ENCODE measurements at regions not wholly inside any gene's neighbourhood (a gene's known extent, or its start where the extent isn't known, plus 50 kb on each side); places are given as distances from the start of the nearest gene placed in this dataset.

- no peak for DNase-seq (ENCODE audit: low read depth, low spot score)
These were observed 231.0 kb upstream of the TLE3 start for GRCh38 chr15:70328679-70329115.

DNA sequence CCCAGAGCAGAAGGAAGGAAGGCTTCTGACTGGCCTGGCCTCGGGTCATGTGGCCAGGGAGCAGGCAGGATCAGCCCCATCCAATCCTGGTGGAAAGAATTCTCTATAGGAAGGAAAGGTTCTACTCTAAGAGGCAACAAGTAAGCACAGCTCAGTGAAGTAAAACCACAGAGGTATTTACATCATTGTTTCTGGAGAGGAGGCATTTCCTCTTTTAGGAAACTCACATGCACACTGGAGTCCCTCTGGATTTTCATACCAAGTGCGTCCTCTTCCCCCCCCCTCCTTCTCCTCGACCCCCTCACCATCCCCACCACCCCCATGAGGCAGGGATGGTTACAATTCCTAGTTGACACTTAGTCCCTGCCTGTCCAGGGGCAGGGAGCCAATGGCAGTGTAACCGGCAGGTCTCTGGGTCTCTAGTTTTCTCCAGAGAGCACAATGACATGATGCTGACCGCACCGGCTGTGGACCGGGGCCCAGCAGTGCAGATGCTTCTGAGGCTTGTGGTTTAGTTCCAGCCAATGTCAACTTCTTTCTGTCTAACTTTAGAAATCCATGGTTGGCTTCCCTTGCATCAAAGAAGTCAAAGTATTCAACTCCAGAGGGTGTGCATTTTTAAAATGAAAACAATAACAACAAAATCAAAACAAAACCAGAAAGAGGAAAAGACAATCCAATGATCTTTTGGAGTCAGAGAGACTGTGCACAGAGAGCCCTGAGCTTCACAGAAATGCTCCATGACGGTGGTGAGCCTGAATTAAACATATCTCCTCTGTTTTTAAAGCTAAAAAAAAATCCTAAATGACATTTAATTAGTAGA, 230.3 kb upstream of the TLE3 start:
- DNase-seq (ENCODE audit: low read depth, low spot score), result peak; percentile 62

- DNase-seq (ENCODE audit: low read depth, low spot score), result no peak
These were observed 229.7 kb upstream of the TLE3 start for GRCh38 chr15:70327328-70327855.

GRCh38 chr15:70324001-70324974, 226.6 kb upstream of the TLE3 start:
- DNase-seq (ENCODE audit: low read depth, low spot score), result peak; percentile 73

GRCh38 chr15:70323111-70323851, 225.6 kb upstream of the TLE3 start:
- peak; percentile 64 for DNase-seq (ENCODE audit: low read depth, low spot score)

DNA sequence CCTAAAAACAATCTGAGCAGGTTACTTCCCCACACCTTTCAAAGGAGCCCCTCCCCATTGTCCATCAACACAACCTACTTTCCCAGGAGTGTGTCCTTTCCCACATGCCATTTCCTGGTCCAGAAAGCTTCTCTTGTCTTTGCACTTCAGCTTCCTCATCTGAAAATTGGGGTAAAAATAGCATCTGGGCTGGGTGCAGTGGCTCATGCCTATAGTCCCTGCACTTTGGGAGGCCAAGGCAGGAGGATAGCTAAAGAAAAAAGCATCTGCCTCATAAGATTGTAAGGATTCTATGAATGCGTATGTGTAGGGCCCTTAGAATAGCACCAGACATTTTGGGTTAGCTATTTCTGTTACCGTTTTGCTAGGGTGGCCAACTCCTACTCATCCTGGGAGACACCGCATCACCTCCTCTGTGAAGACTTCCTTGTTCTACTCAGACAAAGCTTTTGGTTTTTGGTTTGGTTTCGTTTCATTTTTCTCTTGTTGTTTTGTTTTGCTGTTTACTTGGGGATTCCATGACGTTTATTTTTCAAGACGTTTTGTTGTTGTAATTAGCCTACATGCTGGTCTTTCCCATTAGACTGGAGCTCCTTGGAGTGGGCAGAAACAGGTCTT, 224.4 kb upstream of the TLE3 start:
- no peak for DNase-seq (ENCODE audit: low read depth, low spot score)

DNA sequence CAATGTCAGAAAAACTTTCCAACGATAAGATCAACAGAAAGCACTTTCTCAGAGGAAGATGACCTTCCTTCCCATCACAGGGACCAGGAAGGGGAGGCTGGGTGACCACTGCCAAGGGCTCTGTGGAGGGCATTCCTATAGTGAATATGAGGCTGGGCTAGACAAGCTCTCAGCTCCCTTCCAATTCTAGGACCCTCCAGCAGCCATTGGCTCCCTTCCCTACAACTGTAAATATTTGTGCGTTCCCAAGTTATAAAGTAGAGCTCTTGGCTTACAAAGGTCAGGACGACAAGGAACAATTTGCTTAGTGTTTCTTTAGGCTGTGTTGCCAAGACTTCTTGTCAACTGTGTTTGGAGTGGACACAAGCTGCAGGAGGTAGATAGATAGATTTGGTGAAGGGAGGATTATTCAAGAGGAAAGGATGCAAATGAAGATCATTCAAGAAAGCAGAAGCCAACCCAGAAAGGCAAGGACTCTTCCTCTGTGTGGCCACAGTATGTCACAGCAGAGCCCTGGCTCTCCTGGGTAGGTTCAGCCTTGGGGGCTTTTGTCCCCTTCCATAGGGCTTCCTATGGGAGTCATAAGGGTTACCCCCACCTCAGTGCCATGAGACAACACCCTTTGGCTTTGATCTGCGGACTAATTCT, 223.6 kb upstream of the TLE3 start:
- no peak for DNase-seq (ENCODE audit: low read depth, low spot score)

DNA sequence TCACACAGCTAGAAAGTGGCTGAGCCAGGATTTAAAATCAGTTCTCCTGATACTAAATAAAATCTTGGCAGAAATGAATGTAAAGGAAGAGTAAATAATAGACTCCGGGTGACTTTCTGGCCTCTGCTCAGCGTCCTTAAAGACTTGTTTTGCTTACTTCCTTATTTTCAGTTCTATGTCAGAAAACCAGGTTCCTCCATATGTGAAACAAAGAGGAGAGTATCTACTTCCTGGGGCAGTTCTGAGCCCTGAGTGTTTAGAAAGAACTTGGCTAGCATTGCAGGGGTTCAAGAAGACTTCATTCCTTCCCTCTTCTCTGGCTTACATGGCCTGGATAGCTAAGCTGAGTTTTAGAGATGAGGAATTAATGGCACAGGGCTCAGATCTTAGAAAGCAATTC, 222.8 kb upstream of the TLE3 start:
- no peak for DNase-seq (ENCODE audit: low read depth, low spot score)

DNA sequence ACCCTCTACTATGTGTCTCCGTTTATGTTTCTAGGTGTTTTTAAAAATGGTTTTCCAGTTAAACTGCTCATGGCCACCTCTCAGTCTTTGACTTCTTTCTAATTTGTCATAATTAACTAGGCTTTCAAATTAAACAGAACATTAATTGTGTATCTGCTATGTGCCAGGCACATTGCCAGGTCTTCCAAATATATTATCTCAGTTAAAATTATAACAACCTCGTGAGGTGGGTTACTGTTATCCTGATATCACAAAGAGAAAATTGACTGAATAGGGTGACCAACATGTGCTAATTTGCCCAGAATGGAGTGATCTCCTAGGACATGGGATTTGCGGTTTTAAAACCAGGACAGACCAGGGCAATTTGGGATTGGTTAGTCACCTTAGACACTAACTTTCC, 222.4 kb upstream of the TLE3 start:
- DNase-seq (ENCODE audit: low read depth, low spot score), result no peak

DNA sequence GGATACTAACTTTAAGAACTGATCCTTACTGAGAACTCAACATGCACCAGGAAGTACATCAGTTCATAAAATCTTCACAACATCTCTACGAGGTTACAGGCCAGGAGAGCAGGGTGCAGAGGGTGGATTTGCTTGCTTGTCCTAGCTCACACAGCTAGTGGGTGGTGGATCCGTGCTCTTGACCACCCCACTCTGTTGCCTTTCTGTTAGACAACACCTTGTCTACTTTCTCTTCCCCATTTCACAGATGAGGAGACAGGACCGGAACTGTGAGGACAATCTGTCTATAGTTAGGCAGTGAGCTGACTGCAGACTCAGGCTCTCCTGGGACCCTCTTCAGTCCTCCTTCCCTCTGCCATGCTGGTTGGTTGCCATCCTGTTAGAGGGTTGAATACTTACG, 221.7 kb upstream of the TLE3 start:
- DNase-seq (ENCODE audit: low read depth, low spot score), result no peak

DNA sequence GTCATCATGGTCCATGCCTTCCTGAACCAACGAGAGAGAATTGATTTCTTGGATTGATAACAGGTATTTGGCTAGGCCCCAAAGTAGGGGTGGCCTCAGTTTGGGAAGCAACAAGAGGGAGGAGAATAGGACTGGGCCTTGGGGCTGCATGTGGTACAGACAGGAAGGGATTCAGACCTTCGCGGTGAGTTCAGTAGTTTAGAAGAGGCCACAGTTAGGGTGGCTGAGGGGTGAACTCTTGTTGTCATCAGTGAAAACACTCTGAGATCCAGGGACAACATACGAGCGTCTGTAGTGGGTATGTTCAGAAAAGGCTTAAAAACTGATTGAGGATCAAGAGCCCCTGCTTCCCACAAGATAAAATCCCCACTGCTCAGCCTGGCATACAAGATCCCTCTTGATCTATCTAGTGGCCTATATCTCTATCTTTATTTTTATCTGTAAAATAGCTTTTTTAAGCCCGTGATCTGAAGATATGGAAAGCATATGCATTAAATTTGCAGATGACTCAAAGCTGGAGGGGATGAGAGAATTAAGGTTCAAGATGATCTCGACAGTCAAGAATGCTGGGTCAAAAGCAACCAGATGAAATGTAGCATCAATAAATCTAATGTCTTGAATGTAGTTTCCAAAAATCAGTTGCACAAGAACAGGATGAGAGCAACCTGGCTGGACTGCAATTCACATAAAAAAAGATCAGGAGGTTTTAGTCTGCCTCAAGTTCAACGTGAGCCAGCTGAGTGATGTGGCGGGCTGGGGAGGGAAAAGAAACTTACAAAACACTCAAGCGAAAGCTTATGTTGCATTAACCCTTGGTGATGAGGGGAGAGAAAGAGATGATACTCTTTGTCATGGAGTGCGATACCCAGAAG, 221.1 kb upstream of the TLE3 start:
- DNase-seq (ENCODE audit: low read depth, low spot score), result no peak

GRCh38 chr15:70316059-70316600, 218.4 kb upstream of the TLE3 start:
- DNase-seq (ENCODE audit: low read depth, low spot score), result no peak

DNA sequence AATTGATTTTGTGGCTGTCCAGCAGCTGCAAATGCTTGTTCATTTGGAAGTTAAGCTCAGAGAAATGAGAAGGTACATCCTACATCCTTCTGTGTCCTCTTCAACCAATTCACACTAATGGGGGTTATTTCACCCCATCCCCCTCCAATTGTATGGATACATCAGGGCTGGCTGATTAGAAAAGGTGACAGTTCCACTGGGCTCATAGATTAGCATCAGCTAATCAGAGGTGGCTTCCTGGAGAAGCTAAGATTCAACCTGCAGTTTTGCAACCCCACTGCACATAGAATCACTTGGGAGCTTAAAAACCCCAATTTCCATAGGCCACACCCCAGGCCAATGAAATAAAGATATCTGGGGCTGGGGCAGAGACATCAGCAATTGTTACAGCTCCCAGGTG, 217.7 kb upstream of the TLE3 start:
- DNase-seq (ENCODE audit: low read depth, low spot score), result no peak

DNA sequence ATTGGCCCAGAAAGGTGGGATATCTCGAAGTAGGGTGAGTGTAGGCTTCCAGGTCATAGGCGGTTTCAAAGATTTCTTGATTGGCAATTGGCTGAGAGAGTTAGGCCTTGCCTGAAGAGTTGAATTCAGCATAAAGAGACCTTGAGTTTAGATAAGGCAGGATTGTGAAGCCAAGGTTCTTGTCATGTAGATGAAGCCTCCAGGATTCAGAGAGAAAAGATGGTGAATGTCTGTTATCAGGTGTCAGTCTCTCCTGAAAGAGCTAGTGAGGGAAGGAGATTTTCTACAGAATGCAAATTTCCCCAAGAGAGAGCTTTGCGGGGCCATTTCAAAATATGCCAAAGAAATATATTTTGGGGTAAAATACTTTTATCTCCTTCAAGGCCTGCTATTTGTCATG, 217.0 kb upstream of the TLE3 start:
- DNase-seq (ENCODE audit: low read depth, low spot score), result no peak

DNA sequence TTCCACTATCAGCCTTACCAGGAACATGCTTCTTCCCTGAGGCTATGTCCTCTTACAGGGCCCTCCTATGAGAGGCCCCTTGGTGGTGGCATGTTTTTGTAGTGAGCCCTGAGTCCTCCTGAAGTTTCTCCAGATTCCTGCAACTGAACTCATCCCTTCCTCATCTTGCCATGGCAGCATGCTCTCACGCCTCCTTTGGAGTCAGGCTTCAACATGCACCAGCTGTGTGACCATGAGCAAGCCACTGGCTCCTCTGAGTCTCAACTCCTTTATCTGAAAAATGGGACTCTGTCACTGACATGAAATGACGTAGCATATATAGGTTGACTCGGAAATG, 216.3 kb upstream of the TLE3 start:
- DNase-seq (ENCODE audit: low read depth, low spot score), result peak; percentile 41

- DNase-seq (ENCODE audit: low read depth, low spot score), result no peak
These were observed 215.6 kb upstream of the TLE3 start for GRCh38 chr15:70313099-70314017.

GRCh38 chr15:70311821-70312220, 214.1 kb upstream of the TLE3 start:
- DNase-seq (ENCODE audit: low read depth, low spot score), result no peak

GRCh38 chr15:70309716-70310115, 212.0 kb upstream of the TLE3 start:
- DNase-seq (ENCODE audit: low read depth, low spot score), result no peak
